ENCODE measurements at regions not wholly inside any gene's neighbourhood (a gene's known extent, or its start where the extent isn't known, plus 50 kb on each side); places are given as distances from the start of the nearest gene placed in this dataset.

- TF ChIP-seq RCOR1 (IDR thresholded peaks at IDR 0.05; ENCODE audit: borderline replicate concordance in 1 of 2, low read depth in 2 of 2, low read length in 2 of 2) (no peak), POLR2A (conservative IDR thresholded peaks at IDR 0.05) (no peak), STAT5B (CRISPR knock-in tag; IDR thresholded peaks at IDR 0.05) (no peak), ZNF41 (CRISPR knock-in tag; conservative IDR thresholded peaks at IDR 0.05) (no peak), FOXP4 (CRISPR knock-in tag; IDR thresholded peaks at IDR 0.05; ENCODE audit: borderline replicate concordance) (no peak), ZNF124 (CRISPR knock-in tag; IDR thresholded peaks at IDR 0.05) (no peak), CREM (IDR thresholded peaks at IDR 0.05; ENCODE audit: low read depth) (0 out of 2 replicates have a peak, but pooled peaks have one; percentile 34), ZC3H4 (CRISPR knock-in tag; IDR thresholded peaks at IDR 0.05; ENCODE audit: borderline replicate concordance) (no peak), ADNP (tag; IDR thresholded peaks at IDR 0.05) (no peak), RBM17 (IDR thresholded peaks at IDR 0.05; ENCODE audit: borderline replicate concordance, low read depth, low read length) (no peak), EWSR1 (IDR thresholded peaks at IDR 0.05; ENCODE audit: borderline replicate concordance, low read depth, partially characterized antibody) (no peak), GTF2E2 (tag; IDR thresholded peaks at IDR 0.05) (no peak), MCM3 (IDR thresholded peaks at IDR 0.05) (no peak), ELK1 (CRISPR knock-in tag; IDR thresholded peaks at IDR 0.05) (no peak), NFIC (IDR thresholded peaks at IDR 0.05) (no peak), PPARD (CRISPR knock-in tag; IDR thresholded peaks at IDR 0.05) (no peak), MYBL2 (IDR thresholded peaks at IDR 0.05; ENCODE audit: low read depth) (no peak), MYBL2 (CRISPR knock-in tag; IDR thresholded peaks at IDR 0.05; ENCODE audit: borderline replicate concordance) (no peak)
- TF ChIP-seq, protein P1, sequence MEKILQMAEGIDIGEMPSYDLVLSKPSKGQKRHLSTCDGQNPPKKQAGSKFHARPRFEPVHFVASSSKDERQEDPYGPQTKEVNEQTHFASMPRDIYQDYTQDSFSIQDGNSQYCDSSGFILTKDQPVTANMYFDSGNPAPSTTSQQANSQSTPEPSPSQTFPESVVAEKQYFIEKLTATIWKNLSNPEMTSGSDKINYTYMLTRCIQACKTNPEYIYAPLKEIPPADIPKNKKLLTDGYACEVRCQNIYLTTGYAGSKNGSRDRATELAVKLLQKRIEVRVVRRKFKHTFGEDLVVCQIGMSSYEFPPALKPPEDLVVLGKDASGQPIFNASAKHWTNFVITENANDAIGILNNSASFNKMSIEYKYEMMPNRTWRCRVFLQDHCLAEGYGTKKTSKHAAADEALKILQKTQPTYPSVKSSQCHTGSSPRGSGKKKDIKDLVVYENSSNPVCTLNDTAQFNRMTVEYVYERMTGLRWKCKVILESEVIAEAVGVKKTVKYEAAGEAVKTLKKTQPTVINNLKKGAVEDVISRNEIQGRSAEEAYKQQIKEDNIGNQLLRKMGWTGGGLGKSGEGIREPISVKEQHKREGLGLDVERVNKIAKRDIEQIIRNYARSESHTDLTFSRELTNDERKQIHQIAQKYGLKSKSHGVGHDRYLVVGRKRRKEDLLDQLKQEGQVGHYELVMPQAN (IDR thresholded peaks at IDR 0.05; ENCODE audit: borderline replicate concordance) = no peak
- TF ChIP-seq, protein P2, sequence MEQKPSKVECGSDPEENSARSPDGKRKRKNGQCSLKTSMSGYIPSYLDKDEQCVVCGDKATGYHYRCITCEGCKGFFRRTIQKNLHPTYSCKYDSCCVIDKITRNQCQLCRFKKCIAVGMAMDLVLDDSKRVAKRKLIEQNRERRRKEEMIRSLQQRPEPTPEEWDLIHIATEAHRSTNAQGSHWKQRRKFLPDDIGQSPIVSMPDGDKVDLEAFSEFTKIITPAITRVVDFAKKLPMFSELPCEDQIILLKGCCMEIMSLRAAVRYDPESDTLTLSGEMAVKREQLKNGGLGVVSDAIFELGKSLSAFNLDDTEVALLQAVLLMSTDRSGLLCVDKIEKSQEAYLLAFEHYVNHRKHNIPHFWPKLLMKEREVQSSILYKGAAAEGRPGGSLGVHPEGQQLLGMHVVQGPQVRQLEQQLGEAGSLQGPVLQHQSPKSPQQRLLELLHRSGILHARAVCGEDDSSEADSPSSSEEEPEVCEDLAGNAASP (IDR thresholded peaks at IDR 0.05) = no peak
- TF ChIP-seq, protein P3, sequence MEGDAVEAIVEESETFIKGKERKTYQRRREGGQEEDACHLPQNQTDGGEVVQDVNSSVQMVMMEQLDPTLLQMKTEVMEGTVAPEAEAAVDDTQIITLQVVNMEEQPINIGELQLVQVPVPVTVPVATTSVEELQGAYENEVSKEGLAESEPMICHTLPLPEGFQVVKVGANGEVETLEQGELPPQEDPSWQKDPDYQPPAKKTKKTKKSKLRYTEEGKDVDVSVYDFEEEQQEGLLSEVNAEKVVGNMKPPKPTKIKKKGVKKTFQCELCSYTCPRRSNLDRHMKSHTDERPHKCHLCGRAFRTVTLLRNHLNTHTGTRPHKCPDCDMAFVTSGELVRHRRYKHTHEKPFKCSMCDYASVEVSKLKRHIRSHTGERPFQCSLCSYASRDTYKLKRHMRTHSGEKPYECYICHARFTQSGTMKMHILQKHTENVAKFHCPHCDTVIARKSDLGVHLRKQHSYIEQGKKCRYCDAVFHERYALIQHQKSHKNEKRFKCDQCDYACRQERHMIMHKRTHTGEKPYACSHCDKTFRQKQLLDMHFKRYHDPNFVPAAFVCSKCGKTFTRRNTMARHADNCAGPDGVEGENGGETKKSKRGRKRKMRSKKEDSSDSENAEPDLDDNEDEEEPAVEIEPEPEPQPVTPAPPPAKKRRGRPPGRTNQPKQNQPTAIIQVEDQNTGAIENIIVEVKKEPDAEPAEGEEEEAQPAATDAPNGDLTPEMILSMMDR (IDR thresholded peaks at IDR 0.05 in 2 of 3, conservative IDR thresholded peaks at IDR 0.05 in 1 of 3; ENCODE audit: insufficient read depth in 2 of 3, low read depth in 1 of 3, low read length in 3 of 3) = peak; percentile 82 to 90 (median 86)
These were observed 305.6 kb upstream of the CXCR4 start (continued) for GRCh38 chr2:136423516-136423996.
